SK-N-SH treated with all-trans-retinoic acid at 6 μM for 48 hours (cell line): ENCODE measurements at regions not wholly inside any gene's neighbourhood (a gene's known extent, or its start where the extent isn't known, plus 50 kb on each side); places are given as distances from the start of the nearest gene placed in this dataset.

Experiments used
- ATAC-seq: fragments of 200-7000 bp; cut with Tn5 transposase; 3 replicates; pipeline ENCODE4 v1.9.1; 2020; ENCODE audit warnings: mild to moderate bottlenecking, moderate library complexity
- ARNTL ChIP-seq: fragments of 450-650 bp; formaldehyde crosslinking; IDR thresholded peaks from 2 replicates; pipeline ENCODE4 v1.5.0; 2020; ENCODE audit warnings: low read depth, mild to moderate bottlenecking, moderate library complexity, borderline replicate concordance
- BACH2 ChIP-seq: fragments of 250-450 bp; sonication (Bioruptor Pico); IDR thresholded peaks from 2 replicates; pipeline ENCODE4 v1.9.0; 2021; ENCODE audit warnings: mild to moderate bottlenecking, borderline replicate concordance
- CSDC2 ChIP-seq: fragments of 250-450 bp; sonication (Bioruptor Pico); IDR thresholded peaks from 2 replicates; pipeline ENCODE4 v1.5.0; 2020; ENCODE audit warnings: mild to moderate bottlenecking, moderate library complexity
- ESRRG ChIP-seq: fragments of 250-450 bp; sonication (Bioruptor Pico); IDR thresholded peaks from 2 replicates; pipeline ENCODE4 v1.6.1; 2021; ENCODE audit warnings: mild to moderate bottlenecking
- GLIS3 ChIP-seq: fragments of 250-450 bp; sonication (Bioruptor Pico); IDR thresholded peaks from 2 replicates; pipeline ENCODE4 v1.5.0; 2020; ENCODE audit warnings: mild to moderate bottlenecking, moderate library complexity
- ISL1 ChIP-seq: fragments of 250-450 bp; sonication (Bioruptor Pico); IDR thresholded peaks from 2 replicates; pipeline ENCODE4 v2.1.2; 2022; ENCODE audit warnings: mild to moderate bottlenecking, moderate library complexity
- OSR1 ChIP-seq: fragments of 250-450 bp; sonication (Bioruptor Pico); IDR thresholded peaks from 2 replicates; pipeline ENCODE4 v1.8.0; 2022; ENCODE audit warnings: moderate library complexity, mild to moderate bottlenecking, inconsistent platforms
- POU6F1 ChIP-seq: fragments of 250-450 bp; sonication (Bioruptor Pico); IDR thresholded peaks from 2 replicates; pipeline ENCODE4 v1.8.0; 2021; ENCODE audit warnings: low read depth, mild to moderate bottlenecking, moderate library complexity, borderline replicate concordance
- PPARA ChIP-seq: fragments of 250-450 bp; sonication (Bioruptor Pico); IDR thresholded peaks from 2 replicates; pipeline ENCODE4 v1.5.0; 2020; ENCODE audit warnings: mild to moderate bottlenecking, borderline replicate concordance
- SNAI2 ChIP-seq: fragments of 250-450 bp; sonication (Bioruptor Pico); IDR thresholded peaks from 2 replicates; pipeline ENCODE4 v1.5.0; 2020; ENCODE audit warnings: mild to moderate bottlenecking, moderate library complexity
- TCF4 ChIP-seq: fragments of 250-450 bp; sonication (Bioruptor Pico); IDR thresholded peaks from 2 replicates; pipeline ENCODE4 v1.8.0; 2021; ENCODE audit warnings: mild to moderate bottlenecking, moderate library complexity, borderline replicate concordance
- TOX ChIP-seq: fragments of 250-450 bp; sonication (Bioruptor Pico); IDR thresholded peaks from 2 replicates; pipeline ENCODE4 v1.8.0; 2021; ENCODE audit warnings: mild to moderate bottlenecking, moderate library complexity, borderline replicate concordance
- TSHZ2 ChIP-seq: fragments of 250-450 bp; sonication (Bioruptor Pico); IDR thresholded peaks from 2 replicates; pipeline ENCODE4 v1.5.0; 2020; ENCODE audit warnings: mild to moderate bottlenecking, moderate library complexity
- ZC3H10 ChIP-seq: fragments of 250-450 bp; sonication (Bioruptor Pico); IDR thresholded peaks from 2 replicates; pipeline ENCODE4 v1.5.1; 2021; ENCODE audit warnings: mild to moderate bottlenecking, moderate library complexity
- ZFP3 ChIP-seq: fragments of 250-450 bp; sonication (Bioruptor Pico); IDR thresholded peaks from 2 replicates; pipeline ENCODE4 v1.5.0; 2020; ENCODE audit warnings: mild to moderate bottlenecking, moderate library complexity
- ZFP30 ChIP-seq: fragments of 450-650 bp; formaldehyde crosslinking; IDR thresholded peaks from 2 replicates; pipeline ENCODE4 v1.5.0; 2022; ENCODE audit warnings: mild to moderate bottlenecking, moderate library complexity
- ZNF565 ChIP-seq: fragments of 450-650 bp; formaldehyde crosslinking; conservative IDR thresholded peaks from 2 replicates; pipeline ENCODE4 v1.5.0; 2020; ENCODE audit warnings: low read depth, mild to moderate bottlenecking, moderate library complexity
- ZNF70 ChIP-seq: fragments of 450-650 bp; formaldehyde crosslinking; IDR thresholded peaks from 2 replicates; pipeline ENCODE4 v1.5.0; 2020; ENCODE audit warnings: mild to moderate bottlenecking, moderate library complexity

GRCh38 chr6:92122746-92123145, 1296.6 kb downstream of the EPHA7 start:
- TF ChIP-seq ZNF565 (CRISPR knock-in tag) (no peak), GLIS3 (CRISPR knock-in tag) (no peak), ZC3H10 (no peak), ZFP30 (CRISPR knock-in tag) (no peak), OSR1 (CRISPR knock-in tag) (no peak), ESRRG (CRISPR knock-in tag) (no peak), ZNF70 (CRISPR knock-in tag) (no peak), TSHZ2 (CRISPR knock-in tag) (no peak)
- ATAC-seq, result no peak

DNA sequence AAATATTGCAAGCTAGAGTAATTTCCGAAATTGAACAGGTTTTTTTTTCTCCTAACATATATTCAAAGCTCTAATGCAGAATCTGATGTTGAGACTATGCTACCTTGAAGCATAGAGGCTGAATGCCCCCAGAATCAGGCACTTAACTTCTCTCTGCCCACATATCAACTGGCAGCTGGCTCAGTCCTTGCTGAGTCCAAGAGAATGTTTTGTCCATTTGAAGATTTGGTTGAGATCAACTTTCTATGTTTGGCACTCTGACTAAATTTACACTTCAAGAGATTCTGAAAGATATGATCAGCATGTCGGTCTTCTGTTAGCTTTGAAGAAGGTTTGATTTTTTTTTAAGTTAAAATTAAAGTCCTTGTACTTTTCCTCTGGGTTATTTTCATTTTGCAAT, 1298.1 kb downstream of the EPHA7 start:
- no peak for ATAC-seq
- TF ChIP-seq TOX (CRISPR knock-in tag) (no peak), CSDC2 (CRISPR knock-in tag) (no peak), ZFP3 (CRISPR knock-in tag) (no peak), ISL1 (CRISPR knock-in tag) (no peak), POU6F1 (no peak), GLIS3 (CRISPR knock-in tag) (no peak), TSHZ2 (CRISPR knock-in tag) (no peak), ZFP30 (CRISPR knock-in tag) (no peak), ESRRG (CRISPR knock-in tag) (no peak)

- no peak for ATAC-seq
- TF ChIP-seq ZFP3 (CRISPR knock-in tag) (no peak), TCF4 (CRISPR knock-in tag) (no peak), BACH2 (CRISPR knock-in tag) (no peak), ISL1 (CRISPR knock-in tag) (no peak), PPARA (no peak), SNAI2 (CRISPR knock-in tag) (no peak)
These were observed 1301.6 kb downstream of the EPHA7 start for GRCh38 chr6:92117800-92118199.

GRCh38 chr6:92114797-92115196, 1304.6 kb downstream of the EPHA7 start:
- ATAC-seq, result no peak
- TF ChIP-seq PPARA, result no peak
- TF ChIP-seq, all 23 proteins: peak for 0

DNA sequence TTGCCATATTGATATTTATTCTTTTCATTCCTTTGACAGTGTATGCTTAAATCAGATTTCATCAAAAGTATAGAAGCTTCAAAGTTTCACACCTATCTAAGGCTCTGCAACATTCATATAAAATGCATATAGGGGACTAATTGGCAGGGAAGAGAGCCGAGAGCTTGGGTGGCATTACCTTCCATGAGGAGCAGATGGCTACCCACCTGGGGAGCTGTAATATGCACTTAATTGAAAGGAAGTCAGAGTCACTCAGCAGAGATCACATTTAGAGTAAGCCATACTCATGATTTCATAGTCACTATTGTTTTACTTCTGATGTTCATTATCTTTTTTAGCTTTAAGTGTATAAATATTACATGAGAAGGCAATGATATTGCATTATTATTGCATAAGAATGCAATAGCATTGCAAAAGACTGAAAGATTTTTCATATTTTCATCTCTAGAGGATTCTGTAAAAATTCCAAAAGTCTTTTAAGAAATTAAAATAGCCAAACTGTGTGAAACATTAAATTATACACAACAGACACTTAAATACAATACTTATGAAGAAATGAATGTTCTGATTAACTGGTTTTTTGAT, 1305.2 kb downstream of the EPHA7 start:
- ATAC-seq, result no peak
- TF ChIP-seq ARNTL (CRISPR knock-in tag), result no peak
- no peak for TF ChIP-seq POU6F1
